Panc1 (cell line): ENCODE measurements at regions not wholly inside any gene's neighbourhood (a gene's known extent, or its start where the extent isn't known, plus 50 kb on each side); places are given as distances from the start of the nearest gene placed in this dataset.

Experiments
- POLR2AphosphoS5 ChIP-seq: IDR thresholded peaks from 2 replicates; pipeline ENCODE4 v1.6.1; 2012; ENCODE audit warnings: mild to moderate bottlenecking, low read depth, low read length, moderate library complexity
- SIN3A ChIP-seq: IDR thresholded peaks from 2 replicates; pipeline ENCODE4 v1.6.1; 2012; ENCODE audit warnings: low read depth, mild to moderate bottlenecking, low read length, moderate library complexity, borderline replicate concordance; ENCODE audit not compliant: insufficient read depth
- TCF7L2 ChIP-seq: IDR thresholded peaks from 2 replicates; pipeline ENCODE4 v1.6.1; 2011; ENCODE audit warnings: mild to moderate bottlenecking, low read depth, low read length, inconsistent platforms
- TF ChIP-seq, protein P1 (sequence below): fragments of 450-650 bp; IDR thresholded peaks from 2 replicates; pipeline ENCODE4 v1.5.1; 2017; ENCODE audit warnings: mild to moderate bottlenecking
- TF ChIP-seq, protein P2 (sequence below), 2 experiments: IDR thresholded peaks; 2 replicates each; pipeline ENCODE4 v1.6.1; 2011 to 2012; ENCODE audit warnings: low read depth in 2 of 2, control low read depth in 1 of 2, low read length in 1 of 2, mild to moderate bottlenecking in 1 of 2, moderate library complexity in 1 of 2; ENCODE audit not compliant: insufficient read depth in 1 of 2

DNA sequence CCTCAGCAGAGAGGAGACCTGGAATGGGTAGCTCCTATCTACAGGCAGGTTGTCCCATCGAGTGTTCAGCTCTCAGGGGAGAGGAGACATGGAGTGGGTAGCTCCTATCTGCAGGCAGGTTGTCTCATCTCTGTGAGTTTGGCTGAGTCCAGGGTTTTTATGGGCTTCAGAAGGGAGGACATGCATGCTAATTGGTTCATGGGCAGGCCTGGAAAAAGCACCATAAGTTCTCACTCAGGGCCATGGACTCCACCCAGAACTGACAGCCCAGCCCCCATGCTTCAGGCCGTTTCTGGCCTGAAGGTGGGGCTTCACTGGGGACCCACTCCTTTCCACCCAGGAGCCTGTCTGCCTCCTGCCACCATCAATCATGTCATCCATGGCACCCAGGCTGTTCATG, 84.0 kb downstream of the CYB561 start:
- TF ChIP-seq, protein P1, sequence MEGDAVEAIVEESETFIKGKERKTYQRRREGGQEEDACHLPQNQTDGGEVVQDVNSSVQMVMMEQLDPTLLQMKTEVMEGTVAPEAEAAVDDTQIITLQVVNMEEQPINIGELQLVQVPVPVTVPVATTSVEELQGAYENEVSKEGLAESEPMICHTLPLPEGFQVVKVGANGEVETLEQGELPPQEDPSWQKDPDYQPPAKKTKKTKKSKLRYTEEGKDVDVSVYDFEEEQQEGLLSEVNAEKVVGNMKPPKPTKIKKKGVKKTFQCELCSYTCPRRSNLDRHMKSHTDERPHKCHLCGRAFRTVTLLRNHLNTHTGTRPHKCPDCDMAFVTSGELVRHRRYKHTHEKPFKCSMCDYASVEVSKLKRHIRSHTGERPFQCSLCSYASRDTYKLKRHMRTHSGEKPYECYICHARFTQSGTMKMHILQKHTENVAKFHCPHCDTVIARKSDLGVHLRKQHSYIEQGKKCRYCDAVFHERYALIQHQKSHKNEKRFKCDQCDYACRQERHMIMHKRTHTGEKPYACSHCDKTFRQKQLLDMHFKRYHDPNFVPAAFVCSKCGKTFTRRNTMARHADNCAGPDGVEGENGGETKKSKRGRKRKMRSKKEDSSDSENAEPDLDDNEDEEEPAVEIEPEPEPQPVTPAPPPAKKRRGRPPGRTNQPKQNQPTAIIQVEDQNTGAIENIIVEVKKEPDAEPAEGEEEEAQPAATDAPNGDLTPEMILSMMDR = no peak
- TF ChIP-seq SIN3A = no peak
- TF ChIP-seq, protein P2, sequence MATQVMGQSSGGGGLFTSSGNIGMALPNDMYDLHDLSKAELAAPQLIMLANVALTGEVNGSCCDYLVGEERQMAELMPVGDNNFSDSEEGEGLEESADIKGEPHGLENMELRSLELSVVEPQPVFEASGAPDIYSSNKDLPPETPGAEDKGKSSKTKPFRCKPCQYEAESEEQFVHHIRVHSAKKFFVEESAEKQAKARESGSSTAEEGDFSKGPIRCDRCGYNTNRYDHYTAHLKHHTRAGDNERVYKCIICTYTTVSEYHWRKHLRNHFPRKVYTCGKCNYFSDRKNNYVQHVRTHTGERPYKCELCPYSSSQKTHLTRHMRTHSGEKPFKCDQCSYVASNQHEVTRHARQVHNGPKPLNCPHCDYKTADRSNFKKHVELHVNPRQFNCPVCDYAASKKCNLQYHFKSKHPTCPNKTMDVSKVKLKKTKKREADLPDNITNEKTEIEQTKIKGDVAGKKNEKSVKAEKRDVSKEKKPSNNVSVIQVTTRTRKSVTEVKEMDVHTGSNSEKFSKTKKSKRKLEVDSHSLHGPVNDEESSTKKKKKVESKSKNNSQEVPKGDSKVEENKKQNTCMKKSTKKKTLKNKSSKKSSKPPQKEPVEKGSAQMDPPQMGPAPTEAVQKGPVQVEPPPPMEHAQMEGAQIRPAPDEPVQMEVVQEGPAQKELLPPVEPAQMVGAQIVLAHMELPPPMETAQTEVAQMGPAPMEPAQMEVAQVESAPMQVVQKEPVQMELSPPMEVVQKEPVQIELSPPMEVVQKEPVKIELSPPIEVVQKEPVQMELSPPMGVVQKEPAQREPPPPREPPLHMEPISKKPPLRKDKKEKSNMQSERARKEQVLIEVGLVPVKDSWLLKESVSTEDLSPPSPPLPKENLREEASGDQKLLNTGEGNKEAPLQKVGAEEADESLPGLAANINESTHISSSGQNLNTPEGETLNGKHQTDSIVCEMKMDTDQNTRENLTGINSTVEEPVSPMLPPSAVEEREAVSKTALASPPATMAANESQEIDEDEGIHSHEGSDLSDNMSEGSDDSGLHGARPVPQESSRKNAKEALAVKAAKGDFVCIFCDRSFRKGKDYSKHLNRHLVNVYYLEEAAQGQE (IDR thresholded peaks at IDR 0.05; ENCODE audit: insufficient read depth in 1 of 2, low read depth in 2 of 2, low read length in 1 of 2) = no peak
- no peak for TF ChIP-seq POLR2AphosphoS5
- no peak for TF ChIP-seq TCF7L2
